DOHH2 (cell line): ENCODE measurements at regions not wholly inside any gene's neighbourhood (a gene's known extent, or its start where the extent isn't known, plus 50 kb on each side); places are given as distances from the start of the nearest gene placed in this dataset.

Source experiments
- H3F3A ChIP-seq: fragments of 200-600 bp; sonication (generic), shearing (Covaris generic); 2 replicates; pipeline ENCODE4 v1.6.0; 2016; ENCODE audit warnings: antibody characterized with exemption, mild to moderate bottlenecking; ENCODE audit not compliant: control insufficient read depth, insufficient read depth
- H3K27ac ChIP-seq: fragments of 200-600 bp; sonication (generic); 2 replicates; pipeline ENCODE4 v1.5.1; 2014; ENCODE audit warnings: low read depth, mild to moderate bottlenecking, low read length, moderate library complexity
- H3K27me3 ChIP-seq: fragments of 200-600 bp; sonication (generic); 2 replicates; pipeline ENCODE4 v1.6.1; 2014; ENCODE audit warnings: mild to moderate bottlenecking, low read length, mixed read lengths; ENCODE audit not compliant: control insufficient read depth
- H3K36me3 ChIP-seq: fragments of 200-600 bp; sonication (generic); 2 replicates; pipeline ENCODE4 v1.6.1; 2014; ENCODE audit warnings: mild to moderate bottlenecking, low read length, moderate library complexity, mixed read lengths; ENCODE audit not compliant: control insufficient read depth
- H3K4me1 ChIP-seq: fragments of 200-600 bp; sonication (generic); 2 replicates; pipeline ENCODE4 v1.6.1; 2014; ENCODE audit warnings: mild to moderate bottlenecking, low read length, mixed read lengths; ENCODE audit not compliant: control insufficient read depth
- H3K4me2 ChIP-seq: fragments of 200-600 bp; sonication (generic); 2 replicates; pipeline ENCODE4 v1.6.0; 2014; ENCODE audit warnings: mild to moderate bottlenecking, low read length, moderate library complexity
- H3K4me3 ChIP-seq: fragments of 200-600 bp; sonication (generic); 2 replicates; pipeline ENCODE4 v1.5.1; 2014; ENCODE audit warnings: mild to moderate bottlenecking, low read length, mixed read lengths
- H3K79me2 ChIP-seq: fragments of 200-600 bp; sonication (generic); 2 replicates; pipeline ENCODE4 v1.6.1; 2014; ENCODE audit warnings: mild to moderate bottlenecking, low read length, mixed read lengths; ENCODE audit not compliant: control insufficient read depth
- H3K9me2 ChIP-seq: fragments of 200-600 bp; sonication (generic); replicated peaks from 2 replicates; pipeline ENCODE4 v1.6.1; 2014; ENCODE audit warnings: mild to moderate bottlenecking, low read length, mixed read lengths; ENCODE audit not compliant: control insufficient read depth
- H3K9me3 ChIP-seq: fragments of 200-600 bp; sonication (generic); 2 replicates; pipeline ENCODE4 v1.6.1; 2014; ENCODE audit warnings: antibody characterized with exemption, low read length, mixed read lengths; ENCODE audit not compliant: control insufficient read depth, insufficient read depth
- H4K20me1 ChIP-seq: fragments of 200-600 bp; sonication (generic); 2 replicates; pipeline ENCODE4 v1.6.0; 2014; ENCODE audit warnings: low read depth, mild to moderate bottlenecking, antibody characterized with exemption, low read length, moderate library complexity; ENCODE audit not compliant: control insufficient read depth, insufficient read depth
- EZH2phosphoT487 ChIP-seq: fragments of 200-600 bp; sonication (generic); IDR thresholded peaks from 2 replicates; pipeline ENCODE4 v1.6.1; 2017; ENCODE audit warnings: borderline replicate concordance, mild to moderate bottlenecking, antibody characterized with exemption, low read length, moderate library complexity, mixed read lengths
- TF ChIP-seq, protein P1 (sequence below): fragments of 200-600 bp; sonication (generic); IDR thresholded peaks from one replicate; pipeline ENCODE4 v1.5.1; 2014; ENCODE audit warnings: antibody characterized with exemption, mild to moderate bottlenecking, low read depth, low read length; ENCODE audit not compliant: poor library complexity, severe bottlenecking

DNA sequence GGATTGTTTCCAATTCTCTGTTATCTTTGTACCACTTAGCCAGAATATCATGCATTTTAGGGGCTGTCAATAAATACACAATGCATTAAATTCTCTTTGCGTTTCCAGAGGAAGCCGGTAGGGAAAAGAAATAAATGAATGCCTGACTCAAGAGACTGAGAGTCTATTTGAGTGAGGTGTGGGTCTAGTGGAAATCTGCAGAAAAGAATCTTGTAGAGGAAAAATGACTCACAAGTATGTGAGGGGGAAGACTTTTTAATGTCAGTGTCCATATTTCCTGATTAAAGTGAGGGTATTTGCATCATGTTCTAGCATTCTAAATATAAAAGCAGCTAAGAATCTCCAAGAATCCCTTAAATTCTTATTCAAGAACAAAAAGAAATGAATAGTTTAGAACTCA lies 271.1 kb downstream of the PTPRC start:
- H3K36me3 ChIP-seq = peaks cover 92% of the 10 kb centered on the region
- H3K79me2 ChIP-seq = peaks cover 99% of the 10 kb centered on the region

DNA sequence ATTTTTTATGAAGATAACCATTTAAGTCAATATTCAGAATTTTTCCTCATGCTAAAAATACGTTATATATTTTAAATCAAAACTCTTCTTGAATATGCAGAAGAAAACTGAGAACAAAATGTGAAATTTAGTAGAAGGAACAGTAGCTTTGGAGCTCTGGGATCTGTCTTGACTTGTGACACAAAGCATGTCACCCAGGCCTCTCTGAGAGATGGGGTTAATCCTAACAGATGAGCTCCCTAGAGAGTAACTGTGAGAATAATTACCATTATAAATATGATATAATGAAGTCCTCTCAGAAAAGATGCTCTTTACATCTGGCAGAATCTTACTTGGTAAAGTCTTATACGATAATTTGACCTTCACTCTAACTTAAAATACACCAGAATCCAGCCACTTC lies 272.0 kb downstream of the PTPRC start:
- H3K79me2 ChIP-seq = peaks cover 99% of the 10 kb centered on the region
- no peak overlapping the region for H3K4me3 ChIP-seq
- peaks cover under 1% of the 10 kb centered on the region; the same call in 1 of the 2 replicates for H3F3A ChIP-seq
- no peak overlapping the region for H3K4me2 ChIP-seq
- H4K20me1 ChIP-seq = peaks cover 5% of the 10 kb centered on the region
- no peak overlapping the region for H3K27ac ChIP-seq
- H3K9me3 ChIP-seq = no peaks in the 10 kb centered on the region
- H3K9me2 ChIP-seq = no peaks in the 10 kb centered on the region
- TF ChIP-seq, protein P1, sequence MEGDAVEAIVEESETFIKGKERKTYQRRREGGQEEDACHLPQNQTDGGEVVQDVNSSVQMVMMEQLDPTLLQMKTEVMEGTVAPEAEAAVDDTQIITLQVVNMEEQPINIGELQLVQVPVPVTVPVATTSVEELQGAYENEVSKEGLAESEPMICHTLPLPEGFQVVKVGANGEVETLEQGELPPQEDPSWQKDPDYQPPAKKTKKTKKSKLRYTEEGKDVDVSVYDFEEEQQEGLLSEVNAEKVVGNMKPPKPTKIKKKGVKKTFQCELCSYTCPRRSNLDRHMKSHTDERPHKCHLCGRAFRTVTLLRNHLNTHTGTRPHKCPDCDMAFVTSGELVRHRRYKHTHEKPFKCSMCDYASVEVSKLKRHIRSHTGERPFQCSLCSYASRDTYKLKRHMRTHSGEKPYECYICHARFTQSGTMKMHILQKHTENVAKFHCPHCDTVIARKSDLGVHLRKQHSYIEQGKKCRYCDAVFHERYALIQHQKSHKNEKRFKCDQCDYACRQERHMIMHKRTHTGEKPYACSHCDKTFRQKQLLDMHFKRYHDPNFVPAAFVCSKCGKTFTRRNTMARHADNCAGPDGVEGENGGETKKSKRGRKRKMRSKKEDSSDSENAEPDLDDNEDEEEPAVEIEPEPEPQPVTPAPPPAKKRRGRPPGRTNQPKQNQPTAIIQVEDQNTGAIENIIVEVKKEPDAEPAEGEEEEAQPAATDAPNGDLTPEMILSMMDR = no peak
- no peak for TF ChIP-seq EZH2phosphoT487
- peaks cover 16% of the 10 kb centered on the region for H3K4me1 ChIP-seq
- H3K27me3 ChIP-seq = no peaks in the 10 kb centered on the region
- H3K36me3 ChIP-seq = peaks cover 91% of the 10 kb centered on the region

More for the DNA sequence above, 271.1 kb downstream of the PTPRC start:
- Histone ChIP-seq H3K9me3 (no peaks in the 10 kb centered on the region), H3K4me2 (no peak overlapping the region), H3K27ac (no peak overlapping the region), H3K4me1 (peaks cover 15% of the 10 kb centered on the region), H3F3A (no peaks in the 10 kb centered on the region), H3K27me3 (no peaks in the 10 kb centered on the region), H3K4me3 (no peak overlapping the region), H3K9me2 (no peaks in the 10 kb centered on the region), H4K20me1 (peaks cover 3% of the 10 kb centered on the region)
- TF ChIP-seq, protein P1 = no peak
- TF ChIP-seq EZH2phosphoT487 = no peak

DNA sequence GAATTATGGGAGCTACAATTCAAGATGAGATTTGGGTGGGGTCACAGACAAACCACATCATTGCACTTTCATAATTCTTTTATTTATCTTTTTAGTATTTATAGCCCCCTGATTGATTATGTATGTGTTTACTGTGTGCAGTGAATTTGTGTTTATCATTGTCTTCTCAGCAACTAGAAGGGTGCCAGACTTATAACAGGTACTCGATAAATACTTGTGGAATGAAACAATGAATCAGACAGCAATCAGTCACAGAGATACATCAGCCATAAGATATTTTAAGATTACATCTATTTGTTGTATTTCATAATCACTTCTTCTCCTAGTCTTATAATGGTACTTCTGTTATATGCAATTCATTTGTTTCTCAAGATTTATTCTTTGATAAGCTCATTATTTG lies 273.2 kb downstream of the PTPRC start:
- Histone ChIP-seq H3K27me3 (no peaks in the 10 kb centered on the region), H3K9me3 (no peaks in the 10 kb centered on the region), H3K79me2 (peaks cover 99% of the 10 kb centered on the region), H3K9me2 (no peaks in the 10 kb centered on the region), H4K20me1 (peaks cover 11% of the 10 kb centered on the region), H3F3A (peaks cover 4% of the 10 kb centered on the region; the same call in 1 of the 2 replicates), H3K4me2 (no peak overlapping the region), H3K4me1 (peaks cover 26% of the 10 kb centered on the region), H3K4me3 (no peak overlapping the region), H3K27ac (no peak overlapping the region), H3K36me3 (peaks cover 92% of the 10 kb centered on the region)
- TF ChIP-seq, protein P1 = no peak
- no peak for TF ChIP-seq EZH2phosphoT487
